HG03469 (cell line): ENCODE measurements at regions not wholly inside any gene's neighbourhood (a gene's known extent, or its start where the extent isn't known, plus 50 kb on each side); places are given as distances from the start of the nearest gene placed in this dataset.
"Not testable (repeated sequence)": the region's sequence is repeated elsewhere in the genome, so short reads cannot be mapped to it uniquely, and the experiment has no call there.

Experiments used
- ATAC-seq: cut with Tn5 transposase; IDR thresholded peaks from one replicate; pipeline ENCODE4 v1.9.1; 2021; ENCODE audit warnings: mild to moderate bottlenecking, moderate library complexity, moderate number of reproducible peaks; ENCODE audit not compliant: unreplicated experiment

GRCh38 chr14:43480976-43481375, 1026.1 kb downstream of the FSCB start:
- no peak for ATAC-seq

GRCh38 chr14:43479596-43480195, 1027.4 kb downstream of the FSCB start:
- no peak for ATAC-seq

- ATAC-seq: no peak
These were observed 1030.3 kb downstream of the FSCB start for GRCh38 chr14:43476822-43477221.

GRCh38 chr14:43475757-43476156, 1031.3 kb downstream of the FSCB start:
- no peak for ATAC-seq

- no peak for ATAC-seq
These were observed 1035.5 kb downstream of the FSCB start for GRCh38 chr14:43471595-43471994.

- no peak for ATAC-seq
These were observed 1042.1 kb downstream of the FSCB start for GRCh38 chr14:43464968-43465367.

GRCh38 chr14:43449291-43449690, 1057.8 kb downstream of the FSCB start:
- no peak for ATAC-seq

GRCh38 chr14:43438056-43438455, 1069.0 kb downstream of the FSCB start:
- ATAC-seq: no peak

GRCh38 chr14:43418324-43418723, 1088.8 kb downstream of the FSCB start:
- ATAC-seq: no peak

- ATAC-seq: no peak
These were observed 1094.0 kb downstream of the FSCB start for GRCh38 chr14:43413084-43413483.

GRCh38 chr14:43411841-43412240, 1095.2 kb downstream of the FSCB start:
- no peak for ATAC-seq

- ATAC-seq: no peak
These were observed 1096.5 kb downstream of the FSCB start for GRCh38 chr14:43410631-43411030.

GRCh38 chr14:43408472-43408871, 1098.6 kb downstream of the FSCB start:
- ATAC-seq: no peak

- no peak for ATAC-seq
These were observed 1099.4 kb downstream of the FSCB start for GRCh38 chr14:43407706-43408105.

GRCh38 chr14:43406931-43407330, 1100.2 kb downstream of the FSCB start:
- no peak for ATAC-seq

- no peak for ATAC-seq
These were observed 1107.8 kb downstream of the FSCB start for GRCh38 chr14:43399289-43399688.

- ATAC-seq: not testable (repeated sequence)
These were observed 1136.6 kb downstream of the FSCB start for GRCh38 chr14:43370565-43370896.

GRCh38 chr14:43369710-43370564, 1137.1 kb downstream of the FSCB start:
- no peak for ATAC-seq

- ATAC-seq: no peak
These were observed 1144.5 kb downstream of the FSCB start for GRCh38 chr14:43362586-43362985.

- ATAC-seq: no peak
These were observed 1145.3 kb downstream of the FSCB start for GRCh38 chr14:43361751-43362150.

GRCh38 chr14:43360239-43360638, 1146.8 kb downstream of the FSCB start:
- ATAC-seq: no peak

GRCh38 chr14:43359317-43359716, 1147.8 kb downstream of the FSCB start:
- ATAC-seq: no peak
